OCI-LY1 (cell line): ENCODE measurements at regions not wholly inside any gene's neighbourhood (a gene's known extent, or its start where the extent isn't known, plus 50 kb on each side); places are given as distances from the start of the nearest gene placed in this dataset.

Source experiments
- EZH2 ChIP-seq: fragments of 200-600 bp; sonication (generic), shearing (Covaris generic); IDR thresholded peaks from 2 replicates; pipeline ENCODE4 v1.8.0; 2017; ENCODE audit warnings: borderline replicate concordance, mixed run types, mild to moderate bottlenecking, antibody characterized with exemption, low read length, moderate library complexity, mixed read lengths
- TF ChIP-seq, protein P1 (sequence below): fragments of 200-600 bp; sonication (generic), shearing (Covaris generic); IDR thresholded peaks from 2 replicates; pipeline ENCODE4 v1.5.1; 2017; ENCODE audit warnings: mild to moderate bottlenecking, antibody characterized with exemption, low read length, moderate library complexity, mixed read lengths

DNA sequence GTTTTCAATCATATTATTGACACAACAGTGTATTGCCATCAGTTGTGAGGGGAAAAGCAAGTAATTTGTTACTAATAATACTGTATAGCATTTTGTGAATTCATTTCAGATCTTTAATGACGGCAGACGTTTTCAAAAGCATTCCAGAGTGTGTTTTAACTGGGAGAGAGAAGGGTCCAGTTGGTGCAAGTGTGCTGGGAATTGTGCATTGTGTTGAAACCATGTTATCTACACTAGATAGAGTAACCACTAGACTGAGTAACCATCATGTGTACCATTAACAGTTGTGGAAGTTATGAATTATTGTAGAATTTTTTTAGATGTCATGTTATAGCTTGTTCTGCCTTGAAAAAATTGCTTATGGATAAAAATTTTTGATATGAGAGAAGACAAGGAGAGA lies 104.5 kb upstream of the VEGFC start:
- TF ChIP-seq, protein P1, sequence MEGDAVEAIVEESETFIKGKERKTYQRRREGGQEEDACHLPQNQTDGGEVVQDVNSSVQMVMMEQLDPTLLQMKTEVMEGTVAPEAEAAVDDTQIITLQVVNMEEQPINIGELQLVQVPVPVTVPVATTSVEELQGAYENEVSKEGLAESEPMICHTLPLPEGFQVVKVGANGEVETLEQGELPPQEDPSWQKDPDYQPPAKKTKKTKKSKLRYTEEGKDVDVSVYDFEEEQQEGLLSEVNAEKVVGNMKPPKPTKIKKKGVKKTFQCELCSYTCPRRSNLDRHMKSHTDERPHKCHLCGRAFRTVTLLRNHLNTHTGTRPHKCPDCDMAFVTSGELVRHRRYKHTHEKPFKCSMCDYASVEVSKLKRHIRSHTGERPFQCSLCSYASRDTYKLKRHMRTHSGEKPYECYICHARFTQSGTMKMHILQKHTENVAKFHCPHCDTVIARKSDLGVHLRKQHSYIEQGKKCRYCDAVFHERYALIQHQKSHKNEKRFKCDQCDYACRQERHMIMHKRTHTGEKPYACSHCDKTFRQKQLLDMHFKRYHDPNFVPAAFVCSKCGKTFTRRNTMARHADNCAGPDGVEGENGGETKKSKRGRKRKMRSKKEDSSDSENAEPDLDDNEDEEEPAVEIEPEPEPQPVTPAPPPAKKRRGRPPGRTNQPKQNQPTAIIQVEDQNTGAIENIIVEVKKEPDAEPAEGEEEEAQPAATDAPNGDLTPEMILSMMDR, result no peak
- TF ChIP-seq EZH2, result no peak
